HK-2 (cell line): ENCODE measurements at regions not wholly inside any gene's neighbourhood (a gene's known extent, or its start where the extent isn't known, plus 50 kb on each side); places are given as distances from the start of the nearest gene placed in this dataset.
"Not testable (repeated sequence)": the region's sequence is repeated elsewhere in the genome, so short reads cannot be mapped to it uniquely, and the experiment has no call there.

ENCODE experiments used
- DNase-seq: peaks from one replicate; pipeline ENCODE4 v3.0.0-alpha.2; 2018; ENCODE audit not compliant: unreplicated experiment

GRCh38 chr10:55747244-55747643 is 613.8 kb downstream of the ZWINT start:
- no peak for DNase-seq

GRCh38 chr10:55746002-55746401 is 615.1 kb downstream of the ZWINT start:
- DNase-seq: no peak

GRCh38 chr10:55742487-55742886 is 618.6 kb downstream of the ZWINT start:
- no peak for DNase-seq

- not testable (repeated sequence) for DNase-seq
Measured at GRCh38 chr10:55740767-55741166, 620.3 kb downstream of the ZWINT start.

GRCh38 chr10:55740110-55740509 is 620.9 kb downstream of the ZWINT start:
- DNase-seq: no peak

GRCh38 chr10:55734112-55734511 is 626.9 kb downstream of the ZWINT start:
- no peak for DNase-seq

GRCh38 chr10:55704950-55705349 is 656.1 kb downstream of the ZWINT start:
- no peak for DNase-seq

- DNase-seq: no peak
Measured at GRCh38 chr10:55668326-55668922, 692.6 kb downstream of the ZWINT start.

- no peak for DNase-seq
Measured at GRCh38 chr10:55653531-55653930, 707.5 kb downstream of the ZWINT start.

- DNase-seq: no peak
Measured at GRCh38 chr10:55641601-55642000, 719.5 kb downstream of the ZWINT start.

GRCh38 chr10:55631071-55631654 is 729.9 kb downstream of the ZWINT start:
- DNase-seq: peak; percentile 90

- DNase-seq: peak; percentile 62
Measured at GRCh38 chr10:55630491-55631056, 730.5 kb downstream of the ZWINT start.

GRCh38 chr10:55629793-55630490 is 731.1 kb downstream of the ZWINT start:
- peak; percentile 70 for DNase-seq

GRCh38 chr10:55628260-55628701 is 732.8 kb downstream of the ZWINT start:
- peak; percentile 44 for DNase-seq

- DNase-seq: no peak
Measured at GRCh38 chr10:55627501-55628051, 733.5 kb downstream of the ZWINT start.

GRCh38 chr10:55601690-55602478 is 759.2 kb downstream of the ZWINT start:
- not testable (repeated sequence) for DNase-seq

- no peak for DNase-seq
Measured at GRCh38 chr10:55551603-55552002, 750.6 kb upstream of the PCDH15 start.

GRCh38 chr10:55550236-55550635 is 749.2 kb upstream of the PCDH15 start:
- DNase-seq: no peak

GRCh38 chr10:55537497-55537896 is 736.5 kb upstream of the PCDH15 start:
- DNase-seq: not testable (repeated sequence)

GRCh38 chr10:55519264-55519663 is 718.2 kb upstream of the PCDH15 start:
- no peak for DNase-seq

GRCh38 chr10:55518416-55518815 is 717.4 kb upstream of the PCDH15 start:
- not testable (repeated sequence) for DNase-seq

- DNase-seq: no peak
Measured at GRCh38 chr10:55509168-55509567, 708.1 kb upstream of the PCDH15 start.
